HG03066 (cell line): ENCODE measurements at regions not wholly inside any gene's neighbourhood (a gene's known extent, or its start where the extent isn't known, plus 50 kb on each side); places are given as distances from the start of the nearest gene placed in this dataset.

Experiments
- ATAC-seq: cut with Tn5 transposase; IDR thresholded peaks from one replicate; pipeline ENCODE4 v1.9.1; 2021; ENCODE audit warnings: low read depth; ENCODE audit not compliant: unreplicated experiment

- ATAC-seq, result no peak
These were observed 574.4 kb downstream of the TNS3 start for GRCh38 chr7:47007471-47007870.

GRCh38 chr7:47000561-47000960, 581.4 kb downstream of the TNS3 start:
- ATAC-seq, result no peak

GRCh38 chr7:46999866-47000265, 582.0 kb downstream of the TNS3 start:
- ATAC-seq, result no peak

GRCh38 chr7:46996972-46997371, 584.9 kb downstream of the TNS3 start:
- no peak for ATAC-seq

- no peak for ATAC-seq
These were observed 588.5 kb downstream of the TNS3 start for GRCh38 chr7:46993396-46993795.

- ATAC-seq, result no peak
These were observed 591.1 kb downstream of the TNS3 start for GRCh38 chr7:46990761-46991160.

- no peak for ATAC-seq
These were observed 592.7 kb downstream of the TNS3 start for GRCh38 chr7:46989247-46989646.

- no peak for ATAC-seq
These were observed 599.0 kb downstream of the TNS3 start for GRCh38 chr7:46982928-46983327.

GRCh38 chr7:46979439-46979838, 602.5 kb downstream of the TNS3 start:
- no peak for ATAC-seq

- ATAC-seq, result no peak
These were observed 606.4 kb downstream of the TNS3 start for GRCh38 chr7:46975493-46975892.

GRCh38 chr7:46972205-46972604, 609.7 kb downstream of the TNS3 start:
- no peak for ATAC-seq

GRCh38 chr7:46970476-46970875, 611.4 kb downstream of the TNS3 start:
- ATAC-seq, result no peak

GRCh38 chr7:46970131-46970430, 611.8 kb downstream of the TNS3 start:
- ATAC-seq, result no peak

- no peak for ATAC-seq
These were observed 612.4 kb downstream of the TNS3 start for GRCh38 chr7:46969303-46970130.

GRCh38 chr7:46968003-46968402, 613.9 kb downstream of the TNS3 start:
- ATAC-seq, result no peak

GRCh38 chr7:46963719-46964118, 618.2 kb downstream of the TNS3 start:
- no peak for ATAC-seq

GRCh38 chr7:46960970-46961369, 620.9 kb downstream of the TNS3 start:
- ATAC-seq, result no peak

- no peak for ATAC-seq
These were observed 624.7 kb downstream of the TNS3 start for GRCh38 chr7:46957195-46957594.

GRCh38 chr7:46955531-46955930, 626.4 kb downstream of the TNS3 start:
- no peak for ATAC-seq

GRCh38 chr7:46954181-46954580, 627.7 kb downstream of the TNS3 start:
- no peak for ATAC-seq

GRCh38 chr7:46953008-46953407, 628.9 kb downstream of the TNS3 start:
- ATAC-seq, result no peak

- ATAC-seq, result no peak
These were observed 632.5 kb downstream of the TNS3 start for GRCh38 chr7:46949270-46949931.
